BLaER1 (cell line): ENCODE measurements at regions not wholly inside any gene's neighbourhood (a gene's known extent, or its start where the extent isn't known, plus 50 kb on each side); places are given as distances from the start of the nearest gene placed in this dataset.
A peak's percentile ranks its signal among the peaks of the same experiment; 100 is the strongest.
"Not testable (repeated sequence)": the region's sequence is repeated elsewhere in the genome, so short reads cannot be mapped to it uniquely, and the experiment has no call there.

Experiments
- H3K27ac ChIP-seq: shearing (Covaris generic); formaldehyde crosslinking; 2 replicates; pipeline ENCODE4 v1.8.1; 2022
- H3K27me3 ChIP-seq: shearing (Covaris generic); formaldehyde crosslinking; 2 replicates; pipeline ENCODE4 v1.8.1; 2022
- H3K36me3 ChIP-seq: shearing (Covaris generic); formaldehyde crosslinking; 2 replicates; pipeline ENCODE4 v1.8.1; 2022
- H3K4me1 ChIP-seq: shearing (Covaris generic); formaldehyde crosslinking; 2 replicates; pipeline ENCODE4 v1.8.1; 2022
- H3K4me2 ChIP-seq: shearing (Covaris generic); formaldehyde crosslinking; 2 replicates; pipeline ENCODE4 v1.8.1; 2022
- H3K4me3 ChIP-seq: shearing (Covaris generic); formaldehyde crosslinking; 2 replicates; pipeline ENCODE4 v1.8.1; 2022
- H3K9ac ChIP-seq: shearing (Covaris generic); formaldehyde crosslinking; 2 replicates; pipeline ENCODE4 v1.8.1; 2022
- H3K9me3 ChIP-seq: shearing (Covaris generic); formaldehyde crosslinking; 2 replicates; pipeline ENCODE4 v1.8.1; 2022
- H4K20me1 ChIP-seq: shearing (Covaris generic); formaldehyde crosslinking; 2 replicates; pipeline ENCODE4 v1.8.1; 2022
- Cebpa-rat ChIP-seq: shearing (Covaris generic); IDR thresholded peaks from 2 replicates; pipeline ENCODE4 v1.8.1; 2022

GRCh38 chr5:5738797-5739489 is 316.5 kb downstream of the ICE1 start:
- peaks cover 12% of the 10 kb centered on the region for H3K9me3 ChIP-seq
- H3K9ac ChIP-seq: no peak overlapping the region
- H3K4me3 ChIP-seq: no peak overlapping the region
- H3K27ac ChIP-seq: no peak overlapping the region
- peak overlapping the region; percentile 48 for H3K4me2 ChIP-seq
- peaks cover 35% of the 10 kb centered on the region for H3K4me1 ChIP-seq
- TF ChIP-seq Cebpa-rat: no peak
- H3K27me3 ChIP-seq: no peaks in the 10 kb centered on the region
- no peaks in the 10 kb centered on the region for H4K20me1 ChIP-seq
- no peaks in the 10 kb centered on the region for H3K36me3 ChIP-seq

- Histone ChIP-seq H3K27me3 (no peaks in the 10 kb centered on the region), H3K4me2 (peak overlapping the region; percentile 30), H3K9ac (no peak overlapping the region), H4K20me1 (no peaks in the 10 kb centered on the region), H3K27ac (no peak overlapping the region), H3K4me1 (peaks cover 27% of the 10 kb centered on the region), H3K9me3 (no peaks in the 10 kb centered on the region), H3K4me3 (no peak overlapping the region), H3K36me3 (no peaks in the 10 kb centered on the region)
- no peak for TF ChIP-seq Cebpa-rat
Measured at GRCh38 chr5:5736007-5736406, 313.5 kb downstream of the ICE1 start.

GRCh38 chr5:5733058-5733457 is 310.6 kb downstream of the ICE1 start:
- H3K4me2 ChIP-seq, H3K4me1 ChIP-seq, H3K4me3 ChIP-seq, H3K9ac ChIP-seq, H4K20me1 ChIP-seq, H3K36me3 ChIP-seq, H3K9me3 ChIP-seq, H3K27ac ChIP-seq, H3K27me3 ChIP-seq: not testable (repeated sequence)

- Histone ChIP-seq H3K4me1 (peaks cover 11% of the 10 kb centered on the region), H3K36me3 (no peaks in the 10 kb centered on the region), H3K27me3 (no peaks in the 10 kb centered on the region), H3K4me3 (no peak overlapping the region), H3K4me2 (peak overlapping the region; percentile 60; the same call in 1 of the 2 replicates), H3K9me3 (no peaks in the 10 kb centered on the region), H3K27ac (no peak overlapping the region), H4K20me1 (no peaks in the 10 kb centered on the region), H3K9ac (no peak overlapping the region)
- TF ChIP-seq Cebpa-rat: no peak
Measured at GRCh38 chr5:5726401-5726800, 303.9 kb downstream of the ICE1 start.

- no peak overlapping the region for H3K9ac ChIP-seq
- H4K20me1 ChIP-seq: no peaks in the 10 kb centered on the region
- peaks cover 5% of the 10 kb centered on the region for H3K4me1 ChIP-seq
- H3K9me3 ChIP-seq: no peaks in the 10 kb centered on the region
- no peak overlapping the region for H3K4me2 ChIP-seq
- no peak overlapping the region for H3K27ac ChIP-seq
- H3K4me3 ChIP-seq: no peak overlapping the region
- no peaks in the 10 kb centered on the region for H3K27me3 ChIP-seq
- no peaks in the 10 kb centered on the region for H3K36me3 ChIP-seq
- no peak for TF ChIP-seq Cebpa-rat
Measured at GRCh38 chr5:5721881-5722280, 299.4 kb downstream of the ICE1 start.

- H4K20me1 ChIP-seq: no peaks in the 10 kb centered on the region
- no peak overlapping the region for H3K4me3 ChIP-seq
- no peak overlapping the region for H3K9ac ChIP-seq
- no peak overlapping the region for H3K27ac ChIP-seq
- no peaks in the 10 kb centered on the region for H3K4me1 ChIP-seq
- no peak overlapping the region for H3K4me2 ChIP-seq
- no peaks in the 10 kb centered on the region for H3K9me3 ChIP-seq
- no peaks in the 10 kb centered on the region for H3K36me3 ChIP-seq
- no peaks in the 10 kb centered on the region for H3K27me3 ChIP-seq
- no peak for TF ChIP-seq Cebpa-rat
Measured at GRCh38 chr5:5719292-5719691, 296.8 kb downstream of the ICE1 start.

- H3K9me3 ChIP-seq: no peaks in the 10 kb centered on the region
- H4K20me1 ChIP-seq: no peaks in the 10 kb centered on the region
- H3K4me3 ChIP-seq: no peak overlapping the region
- H3K27ac ChIP-seq: no peak overlapping the region
- H3K4me2 ChIP-seq: no peak overlapping the region
- no peaks in the 10 kb centered on the region for H3K27me3 ChIP-seq
- no peak for TF ChIP-seq Cebpa-rat
- no peaks in the 10 kb centered on the region for H3K4me1 ChIP-seq
- no peak overlapping the region for H3K9ac ChIP-seq
- H3K36me3 ChIP-seq: no peaks in the 10 kb centered on the region
Measured at GRCh38 chr5:5716665-5717064, 294.2 kb downstream of the ICE1 start.

GRCh38 chr5:5711592-5711991 is 289.1 kb downstream of the ICE1 start:
- H4K20me1 ChIP-seq: no peaks in the 10 kb centered on the region
- H3K4me3 ChIP-seq: no peak overlapping the region
- H3K36me3 ChIP-seq: no peaks in the 10 kb centered on the region
- no peak for TF ChIP-seq Cebpa-rat
- no peaks in the 10 kb centered on the region for H3K9me3 ChIP-seq
- H3K9ac ChIP-seq: no peak overlapping the region
- no peak overlapping the region for H3K4me2 ChIP-seq
- no peak overlapping the region for H3K27ac ChIP-seq
- no peaks in the 10 kb centered on the region for H3K27me3 ChIP-seq
- no peaks in the 10 kb centered on the region for H3K4me1 ChIP-seq

GRCh38 chr5:5711112-5711511 is 288.6 kb downstream of the ICE1 start:
- Histone ChIP-seq H3K36me3 (no peaks in the 10 kb centered on the region), H3K4me3 (no peak overlapping the region), H4K20me1 (no peaks in the 10 kb centered on the region), H3K9me3 (no peaks in the 10 kb centered on the region), H3K4me1 (no peaks in the 10 kb centered on the region), H3K4me2 (no peak overlapping the region), H3K27me3 (no peaks in the 10 kb centered on the region), H3K9ac (no peak overlapping the region), H3K27ac (no peak overlapping the region)
- no peak for TF ChIP-seq Cebpa-rat

- no peak overlapping the region for H3K27ac ChIP-seq
- H4K20me1 ChIP-seq: no peaks in the 10 kb centered on the region
- H3K4me1 ChIP-seq: no peaks in the 10 kb centered on the region
- no peak overlapping the region for H3K9ac ChIP-seq
- H3K9me3 ChIP-seq: no peaks in the 10 kb centered on the region
- no peaks in the 10 kb centered on the region for H3K36me3 ChIP-seq
- TF ChIP-seq Cebpa-rat: no peak
- no peak overlapping the region for H3K4me3 ChIP-seq
- H3K27me3 ChIP-seq: no peaks in the 10 kb centered on the region
- H3K4me2 ChIP-seq: no peak overlapping the region
Measured at GRCh38 chr5:5710471-5710870, 288.0 kb downstream of the ICE1 start.

GRCh38 chr5:5708367-5708919 is 286.0 kb downstream of the ICE1 start:
- no peaks in the 10 kb centered on the region for H3K4me1 ChIP-seq
- H3K4me3 ChIP-seq: no peak overlapping the region
- no peaks in the 10 kb centered on the region for H4K20me1 ChIP-seq
- no peaks in the 10 kb centered on the region for H3K36me3 ChIP-seq
- no peaks in the 10 kb centered on the region for H3K9me3 ChIP-seq
- no peak overlapping the region for H3K9ac ChIP-seq
- no peak overlapping the region for H3K27ac ChIP-seq
- H3K4me2 ChIP-seq: no peak overlapping the region
- TF ChIP-seq Cebpa-rat: no peak
- no peaks in the 10 kb centered on the region for H3K27me3 ChIP-seq
